K562 (cell line): ENCODE measurements at regions not wholly inside any gene's neighbourhood (a gene's known extent, or its start where the extent isn't known, plus 50 kb on each side); places are given as distances from the start of the nearest gene placed in this dataset.

Experiments
- ATAC-seq: fragments of 200-7000 bp; cut with Tn5 transposase; 3 replicates; pipeline ENCODE4 v1.9.1; 2020; ENCODE audit warnings: moderate library complexity
- BruUV-seq: library from RNA; stranded (reverse); fragments of 400-500 nt; replicated peaks from 2 replicates; lab custom pipeline; 2021; lab: Mats Ljungman, UMichigan
- CTCF ChIA-PET: fragments of 300-600 bp; formaldehyde crosslinking; extraction: SDS; loops from one replicate; lab custom pipeline; 2021; ENCODE audit warnings: low intra/inter-chr PET ratio; lab: Yijun Ruan, JAX
- POLR2A ChIA-PET: fragments of 300-600, 350-650 bp; sonication (Branson Sonifier 250); formaldehyde crosslinking; extraction: SDS; loops from one replicate; lab custom pipeline; 2021; ENCODE audit warnings: antibody characterized with exemption, inconsistent platforms; lab: Yijun Ruan, JAX
- DNase-seq, 4 experiments: peaks; one replicate each; pipeline versions ENCODE4 v3.0.0 to v3.0.0-alpha.2; 2011 to 2018; ENCODE audit warnings: low spot score in 3 of 4, mixed read lengths in 3 of 4; ENCODE audit errors: extremely low read depth in 1 of 4
- FAIRE-seq: peaks from 2 replicates; lab custom pipeline; 2011; peaks lifted over from hg19 to GRCh38; lab: Jason Lieb, UNC
- H2AFZ ChIP-seq: 2 replicates; pipeline ENCODE4 v1.6.0; 2011; ENCODE audit warnings: low read depth, low read length, control low read depth, inconsistent platforms
- H3K27ac ChIP-seq: fragments of 200-600 bp; 3 replicates; pipeline ENCODE4 v1.8.0; 2011; ENCODE audit warnings: low read depth, mild to moderate bottlenecking, control low read depth, inconsistent platforms, low read length, moderate library complexity, mixed read lengths; ENCODE audit errors: extremely low read depth
- H3K27me3 ChIP-seq, 2 experiments: fragments of 300-600 bp in 1 of 2; 2 replicates in 1 of 2; 3 replicates in 1 of 2; pipeline versions ENCODE4 v1.6.0 to v1.8.0; 2011; ENCODE audit warnings: inconsistent platforms in 2 of 2, low read length in 2 of 2, mild to moderate bottlenecking in 1 of 2, mixed read lengths in 1 of 2, moderate library complexity in 1 of 2; ENCODE audit not compliant: control insufficient read depth in 2 of 2, insufficient read depth in 2 of 2
- H3K36me3 ChIP-seq: fragments of 300-600 bp; 3 replicates; pipeline ENCODE4 v1.8.0; 2011; ENCODE audit warnings: mild to moderate bottlenecking, low read length, inconsistent platforms; ENCODE audit not compliant: control insufficient read depth, insufficient read depth
- H3K4me1 ChIP-seq, 2 experiments: fragments of 200-600 bp in 1 of 2; replicated peaks in 1 of 2; 2 replicates in 1 of 2; 3 replicates in 1 of 2; pipeline versions ENCODE4 v1.5.1 to v1.8.0; 2011; ENCODE audit warnings: inconsistent platforms in 2 of 2, low read length in 2 of 2, mild to moderate bottlenecking in 1 of 2, mixed read lengths in 1 of 2, moderate library complexity in 1 of 2; ENCODE audit not compliant: control insufficient read depth in 2 of 2, insufficient read depth in 2 of 2
- H3K4me2 ChIP-seq: 2 replicates; pipeline ENCODE4 v1.6.1; 2011; ENCODE audit warnings: low read length, control low read depth, inconsistent platforms, mixed read lengths; ENCODE audit not compliant: insufficient read depth
- H3K4me3 ChIP-seq: fragments of 200-600 bp; sonication (generic), shearing (Covaris generic); 2 replicates; pipeline ENCODE4 v1.5.1; 2016; ENCODE audit warnings: control low read depth, inconsistent platforms
- H3K79me2 ChIP-seq: fragments of 200-600 bp; 3 replicates; pipeline ENCODE4 v1.8.0; 2011; ENCODE audit warnings: low read length, inconsistent platforms; ENCODE audit not compliant: control insufficient read depth, insufficient read depth
- H3K9ac ChIP-seq, 2 experiments: 2 replicates each; pipeline versions ENCODE4 v1.6.0 to v1.6.1; 2011; ENCODE audit warnings: low read depth in 2 of 2, low read length in 2 of 2, control low read depth in 1 of 2, inconsistent platforms in 1 of 2, mild to moderate bottlenecking in 1 of 2, mixed read lengths in 1 of 2; ENCODE audit not compliant: insufficient read depth in 1 of 2
- H3K9me1 ChIP-seq: one replicate; pipeline ENCODE4 v1.6.0; 2011; ENCODE audit warnings: inconsistent platforms, mild to moderate bottlenecking, low read length, moderate library complexity; ENCODE audit not compliant: control insufficient read depth, insufficient read depth
- H3K9me3 ChIP-seq: replicated peaks from 2 replicates; pipeline ENCODE4 v1.5.1; 2011; ENCODE audit warnings: low read depth, low read length, inconsistent platforms; ENCODE audit not compliant: control insufficient read depth, insufficient read depth
- H4K20me1 ChIP-seq: replicated peaks from 2 replicates; pipeline ENCODE4 v1.6.1; 2011; ENCODE audit warnings: low read length, inconsistent platforms, mixed read lengths; ENCODE audit not compliant: control insufficient read depth, insufficient read depth
- CBFA2T3 ChIP-seq: fragments of 450-650 bp; IDR thresholded peaks from 2 replicates; pipeline ENCODE4 v1.6.1; 2017
- CREB1 ChIP-seq, 2 experiments: sonication (generic) in 1 of 2; formaldehyde crosslinking in 1 of 2; IDR thresholded peaks; 2 replicates each; pipeline versions ENCODE4 v1.6.1 to v1.8.0; 2012 to 2022; ENCODE audit warnings: inconsistent platforms in 1 of 2, mild to moderate bottlenecking in 1 of 2, missing genetic modification reagents in 1 of 2, moderate library complexity in 1 of 2
- CREB3L1 ChIP-seq: fragments of 450-650 bp; IDR thresholded peaks from 2 replicates; pipeline ENCODE4 v1.6.1; 2014; ENCODE audit warnings: low read depth, mild to moderate bottlenecking, moderate library complexity, borderline replicate concordance
- DLX4 ChIP-seq: fragments of 250-450 bp; sonication (Bioruptor Pico); IDR thresholded peaks from 2 replicates; pipeline ENCODE4 v1.6.1; 2021; ENCODE audit warnings: mild to moderate bottlenecking
- HDAC8 ChIP-seq: fragments of 450-650 bp; IDR thresholded peaks from 2 replicates; pipeline ENCODE4 v1.6.1; 2016; ENCODE audit warnings: mild to moderate bottlenecking, missing genetic modification characterization, moderate library complexity, missing compliant biosample characterization
- KAT8 ChIP-seq: fragments of 450-650 bp; IDR thresholded peaks from 2 replicates; pipeline ENCODE4 v1.6.1; 2016; ENCODE audit warnings: low read depth, mild to moderate bottlenecking
- KHSRP ChIP-seq: fragments of 450-650 bp; IDR thresholded peaks from 2 replicates; pipeline ENCODE4 v1.6.1; 2017
- NR2C1 ChIP-seq, 2 experiments: fragments of 450-650 bp; IDR thresholded peaks; 2 replicates each; pipeline ENCODE4 v1.6.1; 2017; ENCODE audit warnings: mild to moderate bottlenecking in 2 of 2, antibody characterized with exemption in 1 of 2, inconsistent platforms in 1 of 2, missing compliant biosample characterization in 1 of 2, missing genetic modification characterization in 1 of 2
- NR4A1 ChIP-seq, 2 experiments: fragments of 250-450 bp in 1 of 2; fragments of 450-650 bp in 1 of 2; sonication (Bioruptor Pico) in 1 of 2; IDR thresholded peaks; 2 replicates each; pipeline versions ENCODE4 v1.4.0 to v1.6.1; 2016 to 2020; ENCODE audit warnings: mild to moderate bottlenecking in 2 of 2, missing compliant biosample characterization in 1 of 2, missing genetic modification characterization in 1 of 2, moderate library complexity in 1 of 2
- SMAD1 ChIP-seq: fragments of 150-350 bp; IDR thresholded peaks from 2 replicates; pipeline ENCODE4 v1.6.1; 2014; ENCODE audit warnings: low read length, low read depth; ENCODE audit not compliant: partially characterized antibody
- SREBF2 ChIP-seq: sonication (generic); formaldehyde crosslinking; IDR thresholded peaks from 2 replicates; pipeline ENCODE4 v1.4.0; 2020; ENCODE audit warnings: mild to moderate bottlenecking, missing genetic modification reagents
- ZBTB43 ChIP-seq: sonication (generic); formaldehyde crosslinking; IDR thresholded peaks from 2 replicates; pipeline ENCODE4 v1.8.0; 2023; ENCODE audit warnings: mild to moderate bottlenecking, missing genetic modification reagents
- ZNF79 ChIP-seq: fragments of 250-450 bp; sonication (Bioruptor Pico); IDR thresholded peaks from 2 replicates; pipeline ENCODE4 v1.4.0; 2020; ENCODE audit warnings: low read depth, mild to moderate bottlenecking, moderate library complexity
- WGBS: fragments of 100-300 bp; shearing (Covaris generic); methylation state at CpG from one replicate; pipeline ENCODE4 v1.1.6; 2016; ENCODE audit warnings: low coverage, mixed read lengths; ENCODE audit not compliant: insufficient coverage; ENCODE audit errors: missing lambda C conversion rate; 5-methylcytosine and 5-hydroxymethylcytosine counted together
- in situ Hi-C: fragments of 300-500 bp; cut with MboI; formaldehyde crosslinking; loops from 4 replicates; pipeline ENCODE4 v1.15.0; 2018; ENCODE audit warnings: inconsistent platforms, mixed read lengths
- intact Hi-C: fragments of 100-400 bp; cut with micrococcal nuclease; formaldehyde crosslinking; loops from 2 replicates; pipeline ENCODE4 v1.14.2; 2022
- TF ChIP-seq, protein P1 (sequence below): IDR thresholded peaks from 2 replicates; pipeline ENCODE4 v1.6.1; 2011; ENCODE audit warnings: borderline replicate concordance, low read depth, mild to moderate bottlenecking, moderate library complexity, low read length; ENCODE audit not compliant: insufficient read depth, poor library complexity, severe bottlenecking
- TF ChIP-seq, protein P2 (sequence below): IDR thresholded peaks from 3 replicates; pipeline ENCODE4 v1.6.1; 2011; ENCODE audit warnings: borderline replicate concordance, mild to moderate bottlenecking; ENCODE audit not compliant: insufficient read length, insufficient read depth

DNA sequence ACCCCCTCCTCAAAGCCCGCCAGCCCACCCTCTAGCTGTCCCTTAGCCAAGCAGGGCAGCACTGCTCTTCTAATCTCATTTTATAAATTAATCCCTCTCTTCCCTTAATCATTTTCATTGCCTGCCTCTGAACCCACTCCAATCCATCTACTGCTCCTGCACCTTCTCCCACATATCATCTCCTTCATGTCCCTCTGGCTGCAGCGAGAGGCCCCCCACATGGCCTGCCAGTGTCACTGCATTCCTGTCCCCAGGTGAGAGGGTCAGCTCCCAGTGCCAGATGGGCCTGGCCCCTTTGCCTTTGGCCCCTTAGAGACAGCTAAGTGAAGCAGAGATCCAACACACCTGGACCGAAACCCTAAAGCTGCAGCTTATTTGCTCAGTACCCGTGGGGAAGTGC is 79.4 kb downstream of the PJA1 start:
- Histone ChIP-seq H2AFZ (no peak overlapping the region), H3K9me1 (no peaks in the 10 kb centered on the region), H3K9me3 (no peaks in the 10 kb centered on the region), H3K4me3 (no peak overlapping the region), H3K27me3 (no peaks in the 10 kb centered on the region; a peak in 2 of 5 replicates), H3K9ac (no peak overlapping the region), H4K20me1 (no peaks in the 10 kb centered on the region), H3K36me3 (no peaks in the 10 kb centered on the region), H3K4me1 (peaks cover 0 to 13% of the 10 kb centered on the region in 2 experiments; a peak in 3 of 5 replicates), H3K27ac (no peak overlapping the region), H3K79me2 (no peaks in the 10 kb centered on the region), H3K4me2 (no peak overlapping the region)
- ATAC-seq (no peak), FAIRE-seq (no peak), DNase-seq (no peak)
- intact Hi-C loops (no loop called here), in situ Hi-C loops (loop anchor here (10.0 kb wide), 1 partner anchor 129 kb away; no protein-coding TSS in a partner anchor)
- WGBS, result 10% methylated on average over 3 of the region's 4 CpGs
- ChIA-PET POLR2A (interaction anchor here (0.6 to 1.2 kb wide), 3 partner anchors 14 to 443 kb away, joined by 3 to 4 read pairs (median 3); no protein-coding TSS in a partner anchor), CTCF (no interaction called here)
- no TSS peak for BruUV-seq
- TF ChIP-seq HDAC8 (tag), result no peak
- TF ChIP-seq SMAD1, result no peak
- TF ChIP-seq NR2C1 (IDR thresholded peaks at IDR 0.05), result no peak
- TF ChIP-seq NR2C1 (tag; IDR thresholded peaks at IDR 0.05), result no peak
- TF ChIP-seq SREBF2 (CRISPR knock-in tag), result no peak
- TF ChIP-seq CBFA2T3, result no peak
- TF ChIP-seq CREB3L1, result no peak
- TF ChIP-seq KHSRP, result no peak
- no peak for TF ChIP-seq KAT8
- TF ChIP-seq, protein P1, sequence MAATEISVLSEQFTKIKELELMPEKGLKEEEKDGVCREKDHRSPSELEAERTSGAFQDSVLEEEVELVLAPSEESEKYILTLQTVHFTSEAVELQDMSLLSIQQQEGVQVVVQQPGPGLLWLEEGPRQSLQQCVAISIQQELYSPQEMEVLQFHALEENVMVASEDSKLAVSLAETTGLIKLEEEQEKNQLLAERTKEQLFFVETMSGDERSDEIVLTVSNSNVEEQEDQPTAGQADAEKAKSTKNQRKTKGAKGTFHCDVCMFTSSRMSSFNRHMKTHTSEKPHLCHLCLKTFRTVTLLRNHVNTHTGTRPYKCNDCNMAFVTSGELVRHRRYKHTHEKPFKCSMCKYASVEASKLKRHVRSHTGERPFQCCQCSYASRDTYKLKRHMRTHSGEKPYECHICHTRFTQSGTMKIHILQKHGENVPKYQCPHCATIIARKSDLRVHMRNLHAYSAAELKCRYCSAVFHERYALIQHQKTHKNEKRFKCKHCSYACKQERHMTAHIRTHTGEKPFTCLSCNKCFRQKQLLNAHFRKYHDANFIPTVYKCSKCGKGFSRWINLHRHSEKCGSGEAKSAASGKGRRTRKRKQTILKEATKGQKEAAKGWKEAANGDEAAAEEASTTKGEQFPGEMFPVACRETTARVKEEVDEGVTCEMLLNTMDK, result no peak
- no peak for TF ChIP-seq ZBTB43
- no peak for TF ChIP-seq NR4A1 (CRISPR knock-in tag; IDR thresholded peaks at IDR 0.05)
- TF ChIP-seq NR4A1 (tag; IDR thresholded peaks at IDR 0.05), result no peak
- TF ChIP-seq DLX4, result no peak
- no peak for TF ChIP-seq ZNF79 (CRISPR knock-in tag)
- no peak for TF ChIP-seq CREB1 (IDR thresholded peaks at IDR 0.05)
- TF ChIP-seq CREB1 (CRISPR knock-in tag; IDR thresholded peaks at IDR 0.05), result no peak
- TF ChIP-seq, protein P2, sequence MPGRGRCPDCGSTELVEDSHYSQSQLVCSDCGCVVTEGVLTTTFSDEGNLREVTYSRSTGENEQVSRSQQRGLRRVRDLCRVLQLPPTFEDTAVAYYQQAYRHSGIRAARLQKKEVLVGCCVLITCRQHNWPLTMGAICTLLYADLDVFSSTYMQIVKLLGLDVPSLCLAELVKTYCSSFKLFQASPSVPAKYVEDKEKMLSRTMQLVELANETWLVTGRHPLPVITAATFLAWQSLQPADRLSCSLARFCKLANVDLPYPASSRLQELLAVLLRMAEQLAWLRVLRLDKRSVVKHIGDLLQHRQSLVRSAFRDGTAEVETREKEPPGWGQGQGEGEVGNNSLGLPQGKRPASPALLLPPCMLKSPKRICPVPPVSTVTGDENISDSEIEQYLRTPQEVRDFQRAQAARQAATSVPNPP, result no peak
